Esophagus muscularis mucosa (tissue), 4 donors: ENCODE measurements at regions not wholly inside any gene's neighbourhood (a gene's known extent, or its start where the extent isn't known, plus 50 kb on each side); places are given as distances from the start of the nearest gene placed in this dataset.
A peak's percentile ranks its signal among the peaks of the same experiment; 100 is the strongest.

ENCODE experiments used
- DNase-seq: peaks from one replicate; pipeline ENCODE4 v3.0.0-alpha.2; 2017; ENCODE audit errors: extremely low spot score
- H3K27ac ChIP-seq, 4 donors: fragments of 200-600 bp; sonication (generic); replicated peaks in 1 of 4; 1 replicate in 3 of 4; 2 replicates in 1 of 4; pipeline ENCODE4 v1.5.1; 2016 to 2019; ENCODE audit warnings: mild to moderate bottlenecking in 1 of 4
- H3K27me3 ChIP-seq, 4 donors: fragments of 200-600 bp; sonication (generic); one replicate each; pipeline versions ENCODE4 v1.5.1 to v1.6.0; 2016 to 2019
- H3K36me3 ChIP-seq, 4 donors: fragments of 200-600 bp; sonication (generic); one replicate each; pipeline ENCODE4 v1.5.1; 2016 to 2019
- H3K4me1 ChIP-seq, 4 donors: fragments of 200-600 bp; sonication (generic); one replicate each; pipeline ENCODE4 v1.5.1; 2016 to 2019
- H3K4me3 ChIP-seq, 4 donors: fragments of 200-600 bp; sonication (generic); 1 replicate in 2 of 4; 2 replicates in 2 of 4; pipeline ENCODE4 v1.5.1; 2016 to 2019; ENCODE audit warnings: mild to moderate bottlenecking in 4 of 4, moderate library complexity in 1 of 4
- H3K9me3 ChIP-seq, 4 donors: fragments of 200-600 bp; sonication (generic); 1 replicate in 3 of 4; 2 replicates in 1 of 4; pipeline ENCODE4 v1.5.1; 2016 to 2019
- EP300 ChIP-seq: sonication (generic); formaldehyde crosslinking; IDR thresholded peaks from one replicate; pipeline ENCODE4 v1.6.1; 2017; ENCODE audit warnings: antibody characterized with exemption
- POLR2A ChIP-seq: fragments of 450-650 bp; IDR thresholded peaks from one replicate; pipeline ENCODE4 v1.6.1; 2017; ENCODE audit warnings: antibody characterized with exemption, moderate library complexity, mild to moderate bottlenecking, low read depth
- POLR2AphosphoS5 ChIP-seq, 2 donors: sonication (generic); formaldehyde crosslinking; IDR thresholded peaks; one replicate each; pipeline ENCODE4 v1.6.1; 2017; ENCODE audit warnings: antibody characterized with exemption in 2 of 2
- WGBS: methylation state at CpG from one replicate; pipeline ENCODE4 v1.1.5; 2018; 5-methylcytosine and 5-hydroxymethylcytosine counted together
- intact Hi-C: fragments of 100-400 bp; cut with DNase I; formaldehyde crosslinking; loops from one replicate; pipeline ENCODE4 v1.15.1; 2023
- TF ChIP-seq, protein P1 (sequence below), 3 experiments: fragments of 200-600 bp in 2 of 3; fragments of 450-650 bp in 1 of 3; sonication (generic) in 2 of 3; IDR thresholded peaks; one replicate each; pipeline ENCODE4 v1.5.1; 2017 to 2019; ENCODE audit warnings: antibody characterized with exemption in 3 of 3, mild to moderate bottlenecking in 2 of 3, moderate library complexity in 1 of 3

DNA sequence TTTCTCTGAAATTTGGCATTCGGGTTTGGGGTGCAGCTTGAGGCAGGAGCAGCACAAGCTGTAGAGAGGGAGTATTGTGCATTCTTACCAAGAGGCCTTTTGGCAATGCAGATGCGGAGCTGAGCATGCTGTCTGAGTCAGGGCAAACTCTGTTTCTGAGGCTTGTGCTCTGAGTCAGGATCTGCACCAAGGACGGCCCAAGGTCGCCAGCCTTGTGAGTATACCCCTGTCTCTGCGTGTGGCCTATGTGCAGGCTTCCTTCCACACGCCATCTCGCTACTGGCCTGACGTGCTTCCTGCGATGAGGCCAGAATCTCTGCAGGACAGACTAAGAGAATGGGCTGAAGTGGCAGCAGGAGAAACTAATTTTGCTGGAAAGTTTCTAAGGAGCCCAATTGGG is 83.8 kb upstream of the ROPN1 start:
- peaks cover 10 to 18% (median 15%) of the 10 kb centered on the region in 4 donors for H3K4me1 ChIP-seq
- 68% methylated on average over 9 of the region's 9 CpGs for WGBS
- H3K27ac ChIP-seq, result no peak overlapping the region
- no peaks in the 10 kb centered on the region for H3K9me3 ChIP-seq
- no peaks in the 10 kb centered on the region for H3K27me3 ChIP-seq
- no peak overlapping the region for H3K4me3 ChIP-seq
- DNase-seq, result no peak
- H3K36me3 ChIP-seq, result no peaks in the 10 kb centered on the region
- TF ChIP-seq, protein P1, sequence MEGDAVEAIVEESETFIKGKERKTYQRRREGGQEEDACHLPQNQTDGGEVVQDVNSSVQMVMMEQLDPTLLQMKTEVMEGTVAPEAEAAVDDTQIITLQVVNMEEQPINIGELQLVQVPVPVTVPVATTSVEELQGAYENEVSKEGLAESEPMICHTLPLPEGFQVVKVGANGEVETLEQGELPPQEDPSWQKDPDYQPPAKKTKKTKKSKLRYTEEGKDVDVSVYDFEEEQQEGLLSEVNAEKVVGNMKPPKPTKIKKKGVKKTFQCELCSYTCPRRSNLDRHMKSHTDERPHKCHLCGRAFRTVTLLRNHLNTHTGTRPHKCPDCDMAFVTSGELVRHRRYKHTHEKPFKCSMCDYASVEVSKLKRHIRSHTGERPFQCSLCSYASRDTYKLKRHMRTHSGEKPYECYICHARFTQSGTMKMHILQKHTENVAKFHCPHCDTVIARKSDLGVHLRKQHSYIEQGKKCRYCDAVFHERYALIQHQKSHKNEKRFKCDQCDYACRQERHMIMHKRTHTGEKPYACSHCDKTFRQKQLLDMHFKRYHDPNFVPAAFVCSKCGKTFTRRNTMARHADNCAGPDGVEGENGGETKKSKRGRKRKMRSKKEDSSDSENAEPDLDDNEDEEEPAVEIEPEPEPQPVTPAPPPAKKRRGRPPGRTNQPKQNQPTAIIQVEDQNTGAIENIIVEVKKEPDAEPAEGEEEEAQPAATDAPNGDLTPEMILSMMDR (IDR thresholded peaks at IDR 0.05), result no peak
- intact Hi-C loops, result loop anchor here (5.0 kb wide), 1 partner anchor 43 kb away; the partner anchor contains the start of gene KALRN

DNA sequence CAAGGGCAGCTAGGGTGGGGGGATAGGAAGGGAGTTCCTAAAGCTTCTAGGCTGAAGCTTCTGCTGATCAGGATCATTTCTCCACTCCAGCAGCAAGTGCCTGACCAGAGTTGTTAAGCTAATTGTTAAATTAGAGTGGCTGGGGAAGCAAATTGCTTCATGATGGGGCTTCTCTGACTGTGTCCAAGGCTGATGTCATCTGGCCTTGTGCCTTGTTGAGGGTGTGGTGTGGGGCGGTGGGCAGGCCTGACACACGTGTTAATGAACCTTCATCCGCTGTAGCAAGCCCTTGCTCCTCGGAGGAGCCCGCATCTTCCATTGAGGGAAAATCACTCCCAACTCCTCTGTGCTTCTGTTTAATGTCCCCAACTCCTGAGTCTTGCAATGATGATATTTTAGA is 84.3 kb upstream of the ROPN1 start:
- H3K36me3 ChIP-seq, result no peaks in the 10 kb centered on the region
- TF ChIP-seq EP300 (no peak), POLR2AphosphoS5 (IDR thresholded peaks at IDR 0.05) (no peak), POLR2A (no peak)
- TF ChIP-seq, protein P1 (IDR thresholded peaks at IDR 0.05), result no peak
- H3K27me3 ChIP-seq, result no peaks in the 10 kb centered on the region
- H3K9me3 ChIP-seq, result no peaks in the 10 kb centered on the region
- H3K4me1 ChIP-seq, result peaks cover 10 to 18% (median 15%) of the 10 kb centered on the region in 4 donors
- DNase-seq, result no peak
- H3K4me3 ChIP-seq, result no peak overlapping the region
- WGBS, result 82% methylated on average over 5 of the region's 5 CpGs
- H3K27ac ChIP-seq, result no peak overlapping the region
- intact Hi-C loops, result loop anchor here (5.0 kb wide), 1 partner anchor 44 kb away; the partner anchor contains the start of gene KALRN

DNA sequence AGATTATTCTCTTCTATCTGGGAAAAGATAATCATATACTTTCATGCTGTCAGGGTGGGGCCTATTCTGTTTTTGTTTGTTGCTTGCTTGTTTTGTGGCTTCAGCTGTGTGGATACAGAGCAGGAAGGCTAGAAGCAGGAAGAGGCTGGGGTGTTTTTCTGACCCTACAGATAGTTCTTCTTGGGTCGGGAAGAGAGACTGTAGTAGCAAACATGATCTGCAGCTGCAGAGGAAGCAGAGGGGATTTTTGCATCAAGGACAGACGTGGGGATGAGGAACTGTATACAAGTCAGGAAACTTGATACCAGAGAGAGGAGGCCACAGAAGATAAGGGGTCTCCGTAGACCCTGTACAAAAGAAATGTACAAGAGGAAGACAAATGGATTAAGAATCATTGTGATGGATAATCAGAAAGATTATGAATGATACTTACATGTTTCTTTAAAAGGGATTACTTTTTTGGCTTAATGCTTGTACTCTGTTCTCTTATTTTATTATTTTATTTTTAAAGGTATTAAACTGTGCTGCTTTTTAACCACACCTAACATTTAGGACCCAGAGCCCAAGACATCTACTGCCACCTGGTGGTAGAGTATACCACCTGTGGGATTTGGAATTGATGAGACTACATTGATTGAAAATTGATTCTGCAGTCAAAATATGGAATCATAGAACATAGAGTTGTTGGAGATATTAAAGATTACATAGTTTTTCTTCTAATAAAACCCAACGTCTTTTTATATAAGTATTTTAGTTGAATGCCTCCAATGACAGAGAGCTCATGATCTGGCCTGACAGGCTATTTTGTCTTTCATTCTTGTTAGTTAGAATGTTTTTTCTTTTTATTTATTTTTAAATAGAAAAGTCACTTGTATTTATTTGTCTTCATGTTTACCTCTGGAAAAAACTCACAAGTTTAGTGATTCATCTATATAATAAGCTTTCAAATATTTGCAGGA is 87.3 kb upstream of the ROPN1 start:
- TF ChIP-seq, protein P1 (IDR thresholded peaks at IDR 0.05), result peak; percentile 73 to 88 (median 77)
- TF ChIP-seq EP300, result no peak
- no peak for DNase-seq
- intact Hi-C loops, result loop anchor here (1.0 to 5.0 kb wide), 3 partner anchors 47 to 202 kb away; partner anchors contain the start of gene KALRN

DNA sequence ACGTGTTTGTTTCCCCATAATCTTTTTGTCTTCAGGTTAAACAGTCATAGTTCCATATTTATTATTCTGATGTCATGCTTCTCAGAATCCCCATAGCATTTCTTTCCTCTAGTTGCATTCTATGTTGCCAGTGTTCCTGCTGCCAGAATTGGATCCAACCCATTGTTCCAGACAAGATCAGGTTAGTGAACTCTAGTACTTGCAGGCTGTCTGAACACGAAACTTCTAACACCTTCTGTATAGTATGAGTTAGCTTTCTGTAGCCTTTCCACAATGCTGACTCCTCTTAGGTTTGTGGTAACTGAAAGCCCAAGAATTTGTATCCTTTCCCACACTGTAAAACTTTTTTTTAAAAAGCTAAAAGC is 88.0 kb upstream of the ROPN1 start:
- intact Hi-C loops, result loop anchor here (1.0 to 5.0 kb wide), 3 partner anchors 48 to 201 kb away; partner anchors contain the start of gene KALRN
- DNase-seq, result no peak
- no peaks in the 10 kb centered on the region for H3K9me3 ChIP-seq
- H3K36me3 ChIP-seq, result no peaks in the 10 kb centered on the region
- H3K27me3 ChIP-seq, result no peaks in the 10 kb centered on the region
- TF ChIP-seq EP300 (no peak), POLR2A (no peak), POLR2AphosphoS5 (IDR thresholded peaks at IDR 0.05) (no peak)
- TF ChIP-seq, protein P1 (IDR thresholded peaks at IDR 0.05), result no peak
- H3K27ac ChIP-seq, result no peak overlapping the region
- WGBS, result 90% methylated on average over 2 of the region's 2 CpGs
- peaks cover 18 to 32% (median 26%) of the 10 kb centered on the region in 4 donors for H3K4me1 ChIP-seq
- no peak overlapping the region for H3K4me3 ChIP-seq

More for the DNA sequence above, 87.3 kb upstream of the ROPN1 start:
- H3K4me1 ChIP-seq, result peaks cover 15 to 26% (median 22%) of the 10 kb centered on the region in 4 donors
- no peak overlapping the region for H3K4me3 ChIP-seq
- no peaks in the 10 kb centered on the region for H3K27me3 ChIP-seq
- H3K27ac ChIP-seq, result no peak overlapping the region
- H3K36me3 ChIP-seq, result no peaks in the 10 kb centered on the region
- WGBS, result 55% methylated on average over 4 of the region's 4 CpGs
- H3K9me3 ChIP-seq, result no peaks in the 10 kb centered on the region
